Sigmoid colon (tissue), 6 donors: ENCODE measurements at regions not wholly inside any gene's neighbourhood (a gene's known extent, or its start where the extent isn't known, plus 50 kb on each side); places are given as distances from the start of the nearest gene placed in this dataset.
A peak's percentile ranks its signal among the peaks of the same experiment; 100 is the strongest.

Experiments
- DNase-seq: peaks from one replicate; pipeline ENCODE4 v3.0.0-alpha.2; 2019
- H3K27ac ChIP-seq, 4 donors: fragments of 200-600 bp; sonication (generic); one replicate each; pipeline ENCODE4 v1.5.1; 2016 to 2019; ENCODE audit warnings: mild to moderate bottlenecking in 1 of 4
- H3K27me3 ChIP-seq, 3 donors: fragments of 200-600 bp; sonication (generic); one replicate each; pipeline ENCODE4 v1.5.1; 2019; ENCODE audit warnings: mild to moderate bottlenecking in 1 of 3
- H3K36me3 ChIP-seq, 4 donors: fragments of 200-600 bp; sonication (generic); one replicate each; pipeline ENCODE4 v1.5.1; 2016 to 2019
- H3K4me1 ChIP-seq, 4 donors: fragments of 200-600 bp; sonication (generic); one replicate each; pipeline ENCODE4 v1.5.1; 2017 to 2019
- H3K4me3 ChIP-seq, 4 donors: fragments of 200-600 bp; sonication (generic); one replicate each; pipeline ENCODE4 v1.5.1; 2017 to 2019; ENCODE audit warnings: mild to moderate bottlenecking in 2 of 4, moderate library complexity in 1 of 4
- H3K9me3 ChIP-seq, 4 donors: fragments of 200-600 bp in 3 of 4; sonication (generic) in 3 of 4; one replicate each; pipeline versions ENCODE4 v1.5.1 to v1.6.1; 2013 to 2019
- CTCF ChIP-seq, 4 experiments: fragments of 450-650 bp in 3 of 4; fragments of 200-600 bp in 1 of 4; IDR thresholded peaks; one replicate each; pipeline ENCODE4 v1.5.1; 2016 to 2019; ENCODE audit warnings: antibody characterized with exemption in 4 of 4, mild to moderate bottlenecking in 3 of 4, moderate library complexity in 2 of 4
- EP300 ChIP-seq, 4 donors: sonication (generic); formaldehyde crosslinking; IDR thresholded peaks; one replicate each; pipeline ENCODE4 v1.6.1; 2017; ENCODE audit warnings: antibody characterized with exemption in 4 of 4
- POLR2A ChIP-seq, 2 donors: fragments of 450-650 bp; IDR thresholded peaks; one replicate each; pipeline ENCODE4 v1.6.1; 2016; ENCODE audit warnings: antibody characterized with exemption in 2 of 2, mild to moderate bottlenecking in 2 of 2, moderate library complexity in 2 of 2
- POLR2AphosphoS5 ChIP-seq, 4 donors: sonication (generic); formaldehyde crosslinking; IDR thresholded peaks; one replicate each; pipeline ENCODE4 v1.6.1; 2017; ENCODE audit warnings: antibody characterized with exemption in 4 of 4
- WGBS, 2 donors: extraction: QIAGEN DNeasy Blood & Tissue Kit; methylation state at CpG; one replicate each; pipeline ENCODE4 v1.1.7; 2013; 5-methylcytosine and 5-hydroxymethylcytosine counted together
- intact Hi-C: fragments of 100-400 bp; cut with DNase I; formaldehyde crosslinking; loops from one replicate; pipeline ENCODE4 v1.15.1; 2023
- donor health status: healthy with polysubstance abuse.
- donor health status: healthy.

- Histone ChIP-seq H3K4me1 (peaks cover 0 to 41% (median 36%) of the 10 kb centered on the region in 4 donors), H3K27me3 (no peaks in the 10 kb centered on the region), H3K27ac (peak overlapping the region in 1 of 4 donors; percentile 28), H3K4me3 (no peak overlapping the region), H3K9me3 (no peaks in the 10 kb centered on the region), H3K36me3 (no peaks in the 10 kb centered on the region)
- intact Hi-C loops, result no loop called here
- TF ChIP-seq CTCF (IDR thresholded peaks at IDR 0.05) (no peak), EP300 (IDR thresholded peaks at IDR 0.05) (no peak), POLR2AphosphoS5 (IDR thresholded peaks at IDR 0.05) (no peak), POLR2A (IDR thresholded peaks at IDR 0.05) (no peak)
- no peak for DNase-seq
- WGBS, 2 donors, result 70 to 73% methylated on average over 8 of the region's 8 CpGs
Measured at GRCh38 chr13:50518781-50519201, 324.7 kb downstream of the DLEU7 start.

- H3K4me1 ChIP-seq, result peaks cover 0 to 37% (median 30%) of the 10 kb centered on the region in 4 donors
- TF ChIP-seq POLR2A (IDR thresholded peaks at IDR 0.05), result no peak
- peak in 1 of 4 donors; percentile 41 for TF ChIP-seq EP300 (IDR thresholded peaks at IDR 0.05)
- TF ChIP-seq POLR2AphosphoS5 (IDR thresholded peaks at IDR 0.05), result peak in 2 of 4 donors; percentile 10 to 15
- no peak for TF ChIP-seq CTCF (IDR thresholded peaks at IDR 0.05)
Measured at GRCh38 chr13:50519866-50520265, 323.6 kb downstream of the DLEU7 start.

GRCh38 chr13:50521006-50521830, 322.3 kb downstream of the DLEU7 start:
- no peaks in the 10 kb centered on the region for H3K27me3 ChIP-seq
- intact Hi-C loops, result no loop called here
- peaks cover 0 to 37% (median 30%) of the 10 kb centered on the region in 4 donors for H3K4me1 ChIP-seq
- H3K9me3 ChIP-seq, result no peaks in the 10 kb centered on the region
- 54 to 72% methylated on average over 4 of the region's 4 CpGs for WGBS, 2 donors
- DNase-seq, result no peak
- TF ChIP-seq POLR2AphosphoS5 (IDR thresholded peaks at IDR 0.05), result no peak
- TF ChIP-seq POLR2A (IDR thresholded peaks at IDR 0.05), result no peak
- no peak for TF ChIP-seq EP300 (IDR thresholded peaks at IDR 0.05)
- no peak for TF ChIP-seq CTCF (IDR thresholded peaks at IDR 0.05)
- peak overlapping the region; percentile 10 to 64 (median 61) for H3K27ac ChIP-seq
- no peaks in the 10 kb centered on the region for H3K36me3 ChIP-seq
- H3K4me3 ChIP-seq, result no peak overlapping the region

More at GRCh38 chr13:50519866-50520265, 323.6 kb downstream of the DLEU7 start:
- intact Hi-C loops, result no loop called here
- Histone ChIP-seq H3K36me3 (no peaks in the 10 kb centered on the region), H3K9me3 (no peaks in the 10 kb centered on the region), H3K4me3 (no peak overlapping the region), H3K27me3 (no peaks in the 10 kb centered on the region), H3K27ac (no peak overlapping the region)
- WGBS, 2 donors, result 96% methylated on average over 1 of the region's 1 CpG
- no peak for DNase-seq

GRCh38 chr13:50521831-50522149, 321.7 kb downstream of the DLEU7 start:
- WGBS, 2 donors, result 10 to 28% methylated on average over 3 of the region's 3 CpGs
- no peak for TF ChIP-seq CTCF (IDR thresholded peaks at IDR 0.05)
- peak in 3 of 4 donors; percentile 30 to 55 (median 34) for TF ChIP-seq POLR2AphosphoS5 (IDR thresholded peaks at IDR 0.05)
- intact Hi-C loops, result no loop called here
- Histone ChIP-seq H3K27ac (peak overlapping the region; percentile 10 to 64 (median 61)), H3K9me3 (no peaks in the 10 kb centered on the region), H3K4me3 (no peak overlapping the region), H3K27me3 (no peaks in the 10 kb centered on the region), H3K36me3 (no peaks in the 10 kb centered on the region), H3K4me1 (peaks cover 0 to 37% (median 34%) of the 10 kb centered on the region in 4 donors)
- DNase-seq, result no peak
